ENCODE measurements at regions not wholly inside any gene's neighbourhood (a gene's known extent, or its start where the extent isn't known, plus 50 kb on each side); places are given as distances from the start of the nearest gene placed in this dataset.

DNA sequence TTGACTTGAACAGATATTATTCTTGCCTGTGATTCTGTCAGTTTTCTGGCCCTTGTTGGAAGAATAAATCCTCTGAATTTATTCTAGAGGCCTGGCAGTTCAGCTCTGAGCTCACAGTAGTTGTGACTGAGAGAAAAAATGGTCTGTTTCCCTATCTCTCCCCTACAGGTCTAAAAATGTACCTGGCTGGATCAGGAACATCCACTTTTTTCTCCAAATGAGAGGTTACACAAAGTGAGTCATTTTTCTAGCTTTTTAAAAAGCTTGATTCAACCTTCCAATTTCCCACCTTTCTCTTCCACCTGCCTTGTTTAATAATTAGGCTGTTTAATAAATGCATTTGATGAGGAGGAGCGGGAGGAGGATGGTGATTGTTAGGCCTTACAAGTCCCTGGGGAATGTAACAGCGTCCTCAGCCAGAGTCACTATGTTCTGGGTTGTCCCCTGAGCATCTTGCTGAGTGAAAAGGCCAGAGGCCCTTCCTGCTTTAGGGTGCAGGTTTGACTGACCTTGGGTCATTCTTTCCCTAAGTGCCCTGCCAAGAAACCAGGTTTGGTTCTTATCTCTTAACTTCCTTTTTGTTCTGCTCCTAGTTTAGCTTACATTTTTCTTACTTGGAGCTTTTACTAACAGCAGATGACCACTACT is 91.7 kb upstream of the FUT8 start:
- FAIRE-seq (no peak), DNase-seq (ENCODE audit: low read depth) (no peak)
- Histone ChIP-seq H3K27me3 (ENCODE audit: control insufficient read depth, insufficient read depth, low read length) (no peaks in the 10 kb centered on the region), H3K36me3 (ENCODE audit: control insufficient read depth, insufficient read depth, low read length) (no peaks in the 10 kb centered on the region), H3K4me3 (ENCODE audit: low read depth, low read length) (no peak overlapping the region)
- no peak for TF ChIP-seq CTCF (IDR thresholded peaks at IDR 0.05; ENCODE audit: insufficient read depth, low read length, severe bottlenecking)

GRCh38 chr14:65321370-65321875 is 91.1 kb upstream of the FUT8 start:
- no peaks in the 10 kb centered on the region for H3K27me3 ChIP-seq (ENCODE audit: control insufficient read depth, insufficient read depth, low read length)
- no peak overlapping the region for H3K4me3 ChIP-seq (ENCODE audit: low read depth, low read length)
- no peaks in the 10 kb centered on the region for H3K36me3 ChIP-seq (ENCODE audit: control insufficient read depth, insufficient read depth, low read length)
- no peak for FAIRE-seq
- peak; percentile 77 for DNase-seq (ENCODE audit: low read depth)
- no peak for TF ChIP-seq CTCF (IDR thresholded peaks at IDR 0.05; ENCODE audit: insufficient read depth, low read length, severe bottlenecking)

GRCh38 chr14:65329481-65329880 is 83.0 kb upstream of the FUT8 start:
- Histone ChIP-seq H3K36me3 (ENCODE audit: control insufficient read depth, insufficient read depth, low read length) (no peaks in the 10 kb centered on the region), H3K4me3 (ENCODE audit: low read depth, low read length) (no peak overlapping the region), H3K27me3 (ENCODE audit: control insufficient read depth, insufficient read depth, low read length) (no peaks in the 10 kb centered on the region)
- DNase-seq (ENCODE audit: low read depth) (no peak), FAIRE-seq (no peak)
- no peak for TF ChIP-seq CTCF (IDR thresholded peaks at IDR 0.05; ENCODE audit: insufficient read depth, low read length, severe bottlenecking)

DNA sequence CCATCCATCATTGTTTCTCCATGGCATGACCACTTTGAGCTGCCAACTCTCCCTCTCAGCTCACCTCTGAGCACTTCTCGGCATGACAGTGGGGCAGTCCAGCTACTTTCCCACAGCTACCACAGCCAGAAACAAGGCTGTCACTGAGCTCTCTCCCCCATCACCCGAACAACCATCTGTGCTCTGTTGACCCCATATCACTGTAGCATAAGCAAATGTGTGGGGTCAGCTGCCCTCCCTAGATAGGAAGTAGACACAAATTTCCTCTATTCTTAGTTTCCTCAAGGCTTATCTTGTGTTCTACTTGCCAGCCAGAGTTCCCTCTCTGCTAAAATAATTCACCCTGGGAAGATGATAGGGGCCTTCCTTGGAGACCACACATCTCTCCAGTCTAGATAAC is 82.6 kb upstream of the FUT8 start:
- TF ChIP-seq CTCF (IDR thresholded peaks at IDR 0.05; ENCODE audit: insufficient read depth, low read length, severe bottlenecking), result no peak
- Histone ChIP-seq H3K27me3 (ENCODE audit: control insufficient read depth, insufficient read depth, low read length) (no peaks in the 10 kb centered on the region), H3K4me3 (ENCODE audit: low read depth, low read length) (no peak overlapping the region), H3K36me3 (ENCODE audit: control insufficient read depth, insufficient read depth, low read length) (no peaks in the 10 kb centered on the region)
- no peak for DNase-seq (ENCODE audit: low read depth)
- no peak for FAIRE-seq

GRCh38 chr14:65330416-65330815 is 82.1 kb upstream of the FUT8 start:
- no peak for TF ChIP-seq CTCF (IDR thresholded peaks at IDR 0.05; ENCODE audit: insufficient read depth, low read length, severe bottlenecking)
- Histone ChIP-seq H3K27me3 (ENCODE audit: control insufficient read depth, insufficient read depth, low read length) (no peaks in the 10 kb centered on the region), H3K4me3 (ENCODE audit: low read depth, low read length) (no peak overlapping the region), H3K36me3 (ENCODE audit: control insufficient read depth, insufficient read depth, low read length) (no peaks in the 10 kb centered on the region)
- DNase-seq (ENCODE audit: low read depth) (peak; percentile 72), FAIRE-seq (no peak)

- Histone ChIP-seq H3K4me3 (ENCODE audit: low read depth, low read length) (no peak overlapping the region), H3K27me3 (ENCODE audit: control insufficient read depth, insufficient read depth, low read length) (no peaks in the 10 kb centered on the region), H3K36me3 (ENCODE audit: control insufficient read depth, insufficient read depth, low read length) (no peaks in the 10 kb centered on the region)
- no peak for DNase-seq (ENCODE audit: low read depth)
- no peak for FAIRE-seq
- TF ChIP-seq CTCF (IDR thresholded peaks at IDR 0.05; ENCODE audit: insufficient read depth, low read length, severe bottlenecking), result no peak
Measured at GRCh38 chr14:65331652-65332051, 80.9 kb upstream of the FUT8 start.

All from bronchial epithelial cell (primary cell).